Testis (tissue), 2 donors: ENCODE measurements at regions not wholly inside any gene's neighbourhood (a gene's known extent, or its start where the extent isn't known, plus 50 kb on each side); places are given as distances from the start of the nearest gene placed in this dataset.

Experiments
- POLR2A ChIP-seq: fragments of 450-650 bp; IDR thresholded peaks from one replicate; pipeline ENCODE4 v1.6.1; 2017; ENCODE audit warnings: antibody characterized with exemption, mild to moderate bottlenecking, moderate library complexity
- TF ChIP-seq, protein P1 (sequence below), 3 experiments: fragments of 450-650 bp in 2 of 3; fragments of 200-600 bp in 1 of 3; sonication (generic) in 1 of 3; IDR thresholded peaks; one replicate each; pipeline ENCODE4 v1.5.1; 2016 to 2019; ENCODE audit warnings: antibody characterized with exemption in 3 of 3, mild to moderate bottlenecking in 2 of 3, moderate library complexity in 1 of 3

GRCh38 chr9:108274971-108275370 is 580.8 kb downstream of the ACTL7B start:
- TF ChIP-seq POLR2A: no peak
- TF ChIP-seq, protein P1, sequence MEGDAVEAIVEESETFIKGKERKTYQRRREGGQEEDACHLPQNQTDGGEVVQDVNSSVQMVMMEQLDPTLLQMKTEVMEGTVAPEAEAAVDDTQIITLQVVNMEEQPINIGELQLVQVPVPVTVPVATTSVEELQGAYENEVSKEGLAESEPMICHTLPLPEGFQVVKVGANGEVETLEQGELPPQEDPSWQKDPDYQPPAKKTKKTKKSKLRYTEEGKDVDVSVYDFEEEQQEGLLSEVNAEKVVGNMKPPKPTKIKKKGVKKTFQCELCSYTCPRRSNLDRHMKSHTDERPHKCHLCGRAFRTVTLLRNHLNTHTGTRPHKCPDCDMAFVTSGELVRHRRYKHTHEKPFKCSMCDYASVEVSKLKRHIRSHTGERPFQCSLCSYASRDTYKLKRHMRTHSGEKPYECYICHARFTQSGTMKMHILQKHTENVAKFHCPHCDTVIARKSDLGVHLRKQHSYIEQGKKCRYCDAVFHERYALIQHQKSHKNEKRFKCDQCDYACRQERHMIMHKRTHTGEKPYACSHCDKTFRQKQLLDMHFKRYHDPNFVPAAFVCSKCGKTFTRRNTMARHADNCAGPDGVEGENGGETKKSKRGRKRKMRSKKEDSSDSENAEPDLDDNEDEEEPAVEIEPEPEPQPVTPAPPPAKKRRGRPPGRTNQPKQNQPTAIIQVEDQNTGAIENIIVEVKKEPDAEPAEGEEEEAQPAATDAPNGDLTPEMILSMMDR (IDR thresholded peaks at IDR 0.05): no peak
